H1 (cell line): ENCODE measurements at regions not wholly inside any gene's neighbourhood (a gene's known extent, or its start where the extent isn't known, plus 50 kb on each side); places are given as distances from the start of the nearest gene placed in this dataset.

Source experiments
- CTCF ChIA-PET: fragments of 300-600 bp; sonication (Branson Sonifier 250); formaldehyde crosslinking; loops from one replicate; lab custom pipeline; 2021; ENCODE audit not compliant: partially characterized antibody; lab: Charles Lee
- POLR2A ChIA-PET: fragments of 300-600 bp; sonication (Branson Sonifier 250); formaldehyde crosslinking; loops from one replicate; lab custom pipeline; 2021; ENCODE audit warnings: inconsistent platforms; ENCODE audit not compliant: partially characterized antibody; lab: Charles Lee
- DNase-seq, 2 experiments: peaks; one replicate each; pipeline versions ENCODE4 v3.0.0 to v3.0.0-alpha.2; 2010 to 2022; ENCODE audit warnings: low spot score in 2 of 2, low read depth in 1 of 2, mixed read lengths in 1 of 2
- FAIRE-seq: peaks from 2 replicates; lab custom pipeline; 2011; peaks lifted over from hg19 to GRCh38; lab: Jason Lieb, UNC
- H2AFZ ChIP-seq: 2 replicates; pipeline ENCODE4 v1.8.1; 2012; ENCODE audit warnings: low read length, inconsistent platforms
- H2AK5ac ChIP-seq: 2 replicates; pipeline ENCODE4 v1.6.1; 2013; ENCODE audit warnings: low read depth, low read length
- H2BK120ac ChIP-seq: replicated peaks from 2 replicates; pipeline ENCODE3; 2013; ENCODE audit warnings: low read depth, low read length, inconsistent platforms
- H2BK12ac ChIP-seq: 2 replicates; pipeline ENCODE4 v1.6.1; 2013; ENCODE audit warnings: low read depth, low read length
- H2BK15ac ChIP-seq: 2 replicates; pipeline ENCODE4 v1.6.1; 2013; ENCODE audit warnings: low read length
- H2BK20ac ChIP-seq: 2 replicates; pipeline ENCODE4 v1.6.1; 2013; ENCODE audit warnings: low read length
- H2BK5ac ChIP-seq: 2 replicates; pipeline ENCODE4 v1.6.1; 2013; ENCODE audit warnings: low read depth, low read length
- H3K14ac ChIP-seq: 2 replicates; pipeline ENCODE4 v1.6.1; 2013; ENCODE audit warnings: inconsistent platforms; ENCODE audit not compliant: insufficient read length
- H3K18ac ChIP-seq: 2 replicates; pipeline ENCODE4 v1.6.1; 2013; ENCODE audit warnings: low read length; ENCODE audit errors: extremely low read depth
- H3K23ac ChIP-seq: 2 replicates; pipeline ENCODE4 v1.6.1; 2013; ENCODE audit warnings: inconsistent platforms; ENCODE audit not compliant: insufficient read length
- H3K23me2 ChIP-seq: 2 replicates; pipeline ENCODE4 v1.6.1; 2013; ENCODE audit warnings: low read depth, low read length
- H3K27ac ChIP-seq: 2 replicates; pipeline ENCODE4 v1.6.1; 2011; ENCODE audit warnings: low read depth, low read length, inconsistent platforms
- H3K27me3 ChIP-seq, 4 experiments: replicated peaks in 1 of 4; 1 replicate in 1 of 4; 2 replicates in 3 of 4; pipeline versions ENCODE4 v1.6.1 to v1.8.1; 2011 to 2013; ENCODE audit warnings: low read length in 3 of 4, mild to moderate bottlenecking in 3 of 4, inconsistent platforms in 2 of 4, mixed read lengths in 2 of 4, moderate library complexity in 1 of 4; ENCODE audit not compliant: control insufficient read depth in 3 of 4, insufficient read depth in 3 of 4; ENCODE audit errors: extremely low read depth in 1 of 4
- H3K36me3 ChIP-seq, 4 experiments: 2 replicates each; pipeline versions ENCODE4 v1.6.1 to v1.8.1; 2011 to 2013; ENCODE audit warnings: mild to moderate bottlenecking in 4 of 4, low read length in 3 of 4, moderate library complexity in 2 of 4, control low read depth in 1 of 4, inconsistent platforms in 1 of 4; ENCODE audit not compliant: insufficient read depth in 4 of 4, control insufficient read depth in 2 of 4
- H3K4ac ChIP-seq: replicated peaks from 2 replicates; pipeline ENCODE3; 2013; ENCODE audit warnings: low read length, low read depth, mixed read lengths, inconsistent platforms; ENCODE audit not compliant: insufficient read length
- H3K4me1 ChIP-seq, 4 experiments: replicated peaks in 1 of 4; 1 replicate in 1 of 4; 2 replicates in 3 of 4; pipeline versions ENCODE4 v1.6.1 to v1.8.1; 2011 to 2013; ENCODE audit warnings: low read length in 3 of 4, inconsistent platforms in 2 of 4, mixed read lengths in 1 of 4; ENCODE audit not compliant: insufficient read depth in 4 of 4, control insufficient read depth in 3 of 4
- H3K4me2 ChIP-seq, 2 experiments: 2 replicates each; pipeline versions ENCODE4 v1.6.1 to v1.8.1; 2011 to 2013; ENCODE audit warnings: low read depth in 2 of 2, low read length in 2 of 2, control low read depth in 1 of 2, inconsistent platforms in 1 of 2, mild to moderate bottlenecking in 1 of 2; ENCODE audit not compliant: insufficient read depth in 1 of 2
- H3K4me3 ChIP-seq, 4 experiments: fragments of 200-600, 300-600 bp in 1 of 4; sonication (generic), shearing (Covaris generic), sonication (Bioruptor Twin) in 1 of 4; 2 replicates each; pipeline versions ENCODE4 v1.5.1 to v1.8.1; 2011 to 2016; ENCODE audit warnings: low read length in 4 of 4, low read depth in 3 of 4, control low read depth in 2 of 4, inconsistent platforms in 2 of 4, mild to moderate bottlenecking in 2 of 4, mixed read lengths in 1 of 4, moderate library complexity in 1 of 4; ENCODE audit not compliant: insufficient read depth in 2 of 4; ENCODE audit errors: extremely low read depth in 1 of 4
- H3K56ac ChIP-seq: replicated peaks from 2 replicates; pipeline ENCODE3; 2013; ENCODE audit warnings: low read depth, mild to moderate bottlenecking, mixed read lengths, low read length, inconsistent platforms; ENCODE audit not compliant: insufficient read length
- H3K79me1 ChIP-seq: 2 replicates; pipeline ENCODE4 v1.6.1; 2013; ENCODE audit warnings: low read depth, low read length, control low read depth
- H3K79me2 ChIP-seq, 2 experiments: 2 replicates each; pipeline versions ENCODE4 v1.6.1 to v1.8.1; 2012 to 2013; ENCODE audit warnings: low read length in 2 of 2, mild to moderate bottlenecking in 2 of 2, inconsistent platforms in 1 of 2; ENCODE audit not compliant: insufficient read depth in 2 of 2, control insufficient read depth in 1 of 2
- H3K9ac ChIP-seq, 4 experiments: replicated peaks in 1 of 4; 1 replicate in 1 of 4; 2 replicates in 3 of 4; pipeline versions ENCODE4 v1.6.1 to v1.8.1; 2011 to 2013; ENCODE audit warnings: low read depth in 3 of 4, low read length in 3 of 4, control low read depth in 2 of 4, mild to moderate bottlenecking in 2 of 4, moderate library complexity in 2 of 4, inconsistent platforms in 1 of 4; ENCODE audit errors: extremely low read depth in 1 of 4
- H3K9me3 ChIP-seq, 2 experiments: 2 replicates each; pipeline versions ENCODE4 v1.6.1 to v1.8.1; 2012 to 2013; ENCODE audit warnings: mild to moderate bottlenecking in 2 of 2, moderate library complexity in 2 of 2, control low read depth in 1 of 2, inconsistent platforms in 1 of 2, low read depth in 1 of 2, low read length in 1 of 2, mixed read lengths in 1 of 2; ENCODE audit not compliant: insufficient read depth in 2 of 2
- H4K20me1 ChIP-seq, 2 experiments: replicated peaks in 1 of 2; 2 replicates each; pipeline versions ENCODE3 to v1.8.1; 2011 to 2013; ENCODE audit warnings: inconsistent platforms in 2 of 2, low read length in 2 of 2, mild to moderate bottlenecking in 1 of 2; ENCODE audit not compliant: insufficient read depth in 2 of 2, control insufficient read depth in 1 of 2
- H4K5ac ChIP-seq: 2 replicates; pipeline ENCODE4 v1.6.1; 2013; ENCODE audit warnings: low read length, low read depth, mixed read lengths, inconsistent platforms; ENCODE audit not compliant: insufficient read length
- H4K8ac ChIP-seq: 2 replicates; pipeline ENCODE4 v1.8.0; 2013; ENCODE audit warnings: mild to moderate bottlenecking, moderate library complexity, low read length, inconsistent platforms; ENCODE audit not compliant: insufficient read depth; ENCODE audit errors: extremely low read depth
- H4K91ac ChIP-seq: replicated peaks from 2 replicates; pipeline ENCODE3; 2013; ENCODE audit warnings: low read length, mixed read lengths, inconsistent platforms; ENCODE audit not compliant: insufficient read length
- BACH1 ChIP-seq: IDR thresholded peaks from 2 replicates; pipeline ENCODE4 v1.6.1; 2012; ENCODE audit warnings: low read length, improper control_type of control experiment
- CBX8 ChIP-seq: fragments of 300-800, 300-1000 bp; sonication (generic); IDR thresholded peaks from 2 replicates; pipeline ENCODE4 v1.7.1; 2016; ENCODE audit warnings: low read depth, low read length, borderline replicate concordance
- NANOG ChIP-seq: IDR thresholded peaks from 2 replicates; pipeline ENCODE4 v1.6.1; 2011; ENCODE audit warnings: low read length, low read depth, mild to moderate bottlenecking, inconsistent platforms; ENCODE audit not compliant: insufficient read depth, poor library complexity, severe bottlenecking
- NRF1 ChIP-seq: IDR thresholded peaks from 2 replicates; pipeline ENCODE4 v1.6.1; 2011; ENCODE audit warnings: mild to moderate bottlenecking, low read depth, low read length, improper control_type of control experiment
- POLR2A ChIP-seq, 2 experiments: IDR thresholded peaks; 1 replicate in 1 of 2; 2 replicates in 1 of 2; pipeline ENCODE4 v1.6.1; 2011; ENCODE audit warnings: low read depth in 2 of 2, low read length in 2 of 2, mild to moderate bottlenecking in 2 of 2; ENCODE audit errors: control extremely low read depth in 1 of 2
- SIRT6 ChIP-seq: IDR thresholded peaks from one replicate; pipeline ENCODE4 v1.7.1; 2012; ENCODE audit warnings: low read length, inconsistent platforms
- SIX5 ChIP-seq: IDR thresholded peaks from 2 replicates; pipeline ENCODE4 v1.6.1; 2011; ENCODE audit warnings: mild to moderate bottlenecking, low read depth, low read length
- SP2 ChIP-seq: IDR thresholded peaks from 2 replicates; pipeline ENCODE4 v1.6.1; 2012; ENCODE audit warnings: mild to moderate bottlenecking, low read length, inconsistent platforms
- TBP ChIP-seq: IDR thresholded peaks from 2 replicates; pipeline ENCODE4 v1.6.1; 2011; ENCODE audit warnings: low read depth, low read length, improper control_type of control experiment
- WGBS, 2 experiments: shearing (Covaris generic) in 1 of 2; methylation state at CpG; one replicate each; pipeline versions ENCODE4 v1.1.6 to v1.1.7; 2013 to 2015; ENCODE audit warnings: low lambda C conversion rate in 2 of 2, mixed read lengths in 2 of 2, inconsistent platforms in 1 of 2, low coverage in 1 of 2, missing lambda C conversion rate in 1 of 2; ENCODE audit not compliant: insufficient replicate concordance in 2 of 2, insufficient coverage in 1 of 2, insufficient read length in 1 of 2; ENCODE audit errors: extremely low coverage in 1 of 2, missing lambda C conversion rate in 1 of 2; 5-methylcytosine and 5-hydroxymethylcytosine counted together
- TF ChIP-seq, protein P1 (sequence below): IDR thresholded peaks from 2 replicates; pipeline ENCODE4 v1.6.1; 2012; ENCODE audit warnings: low read length, inconsistent platforms

DNA sequence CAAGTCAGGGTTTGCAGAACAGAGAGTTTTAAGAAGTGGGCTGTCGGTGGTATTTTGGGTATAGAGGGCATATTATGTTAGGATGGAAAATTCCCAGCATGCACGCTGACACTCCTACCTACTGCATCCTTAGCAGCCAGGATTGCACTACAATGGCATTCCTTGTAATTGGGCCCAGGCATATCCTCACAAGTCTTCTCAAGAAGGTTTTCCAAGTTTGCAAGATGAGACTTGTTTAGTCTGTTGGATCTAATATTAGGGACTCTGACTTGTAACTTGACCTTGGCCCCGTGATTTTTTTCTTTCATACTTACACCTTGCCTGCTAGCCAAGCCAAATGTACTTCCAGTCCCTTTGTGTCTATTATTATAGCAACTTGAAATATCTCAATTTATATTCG is 335.7 kb upstream of the HTR2A start:
- Histone ChIP-seq H3K79me2 (no peaks in the 10 kb centered on the region), H3K23me2 (no peaks in the 10 kb centered on the region; the same call in 1 of the 2 replicates), H3K4me1 (no peaks in the 10 kb centered on the region), H2BK20ac (no peak overlapping the region), H3K36me3 (no peaks in the 10 kb centered on the region), H2BK120ac (no peak overlapping the region), H4K5ac (no peak overlapping the region), H3K23ac (no peak overlapping the region), H3K27ac (no peak overlapping the region), H4K8ac (no peak overlapping the region), H3K4me2 (no peak overlapping the region), H3K56ac (no peak overlapping the region), H2BK15ac (no peak overlapping the region), H2AFZ (no peak overlapping the region), H3K27me3 (no peaks in the 10 kb centered on the region), H3K18ac (no peak overlapping the region), H4K20me1 (no peaks in the 10 kb centered on the region), H2BK12ac (no peak overlapping the region), H3K79me1 (no peaks in the 10 kb centered on the region), H2AK5ac (no peak overlapping the region), H4K91ac (no peak overlapping the region), H2BK5ac (no peak overlapping the region), H3K4ac (no peak overlapping the region), H3K14ac (no peak overlapping the region), H3K9ac (no peak overlapping the region), H3K9me3 (peaks cover 4 to 6% of the 10 kb centered on the region in 2 experiments; a peak in 2 of 4 replicates), H3K4me3 (no peak overlapping the region)
- TF ChIP-seq SIX5 (no peak), CBX8 (no peak), SP2 (no peak), SIRT6 (no peak), TBP (no peak), BACH1 (no peak), NRF1 (no peak), POLR2A (IDR thresholded peaks at IDR 0.05; ENCODE audit: control extremely low read depth in 1 of 2, low read depth in 2 of 2, low read length in 2 of 2) (no peak), NANOG (no peak)
- TF ChIP-seq, protein P1, sequence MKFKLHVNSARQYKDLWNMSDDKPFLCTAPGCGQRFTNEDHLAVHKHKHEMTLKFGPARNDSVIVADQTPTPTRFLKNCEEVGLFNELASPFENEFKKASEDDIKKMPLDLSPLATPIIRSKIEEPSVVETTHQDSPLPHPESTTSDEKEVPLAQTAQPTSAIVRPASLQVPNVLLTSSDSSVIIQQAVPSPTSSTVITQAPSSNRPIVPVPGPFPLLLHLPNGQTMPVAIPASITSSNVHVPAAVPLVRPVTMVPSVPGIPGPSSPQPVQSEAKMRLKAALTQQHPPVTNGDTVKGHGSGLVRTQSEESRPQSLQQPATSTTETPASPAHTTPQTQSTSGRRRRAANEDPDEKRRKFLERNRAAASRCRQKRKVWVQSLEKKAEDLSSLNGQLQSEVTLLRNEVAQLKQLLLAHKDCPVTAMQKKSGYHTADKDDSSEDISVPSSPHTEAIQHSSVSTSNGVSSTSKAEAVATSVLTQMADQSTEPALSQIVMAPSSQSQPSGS = no peak
- ChIA-PET CTCF (interaction anchor here (1.1 kb wide), 1 partner anchor 10 kb away, joined by 5 read pairs; no protein-coding TSS in a partner anchor), POLR2A (no interaction called here)
- WGBS, 2 experiments = 94% methylated on average over 4 of the region's 4 CpGs; no CpG with 5 or more reads in 1 of the 2 experiments
- DNase-seq = no peak
- FAIRE-seq = no peak
